Loucy (cell line): ENCODE measurements at regions not wholly inside any gene's neighbourhood (a gene's known extent, or its start where the extent isn't known, plus 50 kb on each side); places are given as distances from the start of the nearest gene placed in this dataset.

ENCODE experiments used
- H2AFZ ChIP-seq: fragments of 200-600 bp; sonication (generic); 2 replicates; pipeline ENCODE4 v1.6.0; 2016; ENCODE audit warnings: antibody characterized with exemption, mild to moderate bottlenecking, low read length, moderate library complexity
- H3F3A ChIP-seq: fragments of 200-600 bp; 2 replicates; pipeline ENCODE4 v1.6.0; 2016; ENCODE audit warnings: antibody characterized with exemption, low read depth, mild to moderate bottlenecking
- H3K27me3 ChIP-seq: fragments of 200-600 bp; sonication (generic); 2 replicates; pipeline ENCODE4 v1.6.1; 2014; ENCODE audit warnings: low read length, mild to moderate bottlenecking; ENCODE audit not compliant: insufficient read depth, poor library complexity, severe bottlenecking
- H3K36me3 ChIP-seq: fragments of 200-600 bp; sonication (generic); 2 replicates; pipeline ENCODE4 v1.6.1; 2016; ENCODE audit warnings: low read length; ENCODE audit not compliant: insufficient read depth
- H3K4me1 ChIP-seq: fragments of 200-600 bp; sonication (generic); 2 replicates; pipeline ENCODE4 v1.5.1; 2014; ENCODE audit warnings: low read length, mild to moderate bottlenecking; ENCODE audit not compliant: insufficient read depth, poor library complexity, severe bottlenecking
- H3K4me2 ChIP-seq: fragments of 200-600 bp; sonication (generic); 2 replicates; pipeline ENCODE4 v1.6.0; 2014; ENCODE audit warnings: antibody characterized with exemption, low read length, low read depth, mild to moderate bottlenecking; ENCODE audit not compliant: poor library complexity, severe bottlenecking
- H3K4me3 ChIP-seq: fragments of 200-600 bp; sonication (generic); 2 replicates; pipeline ENCODE4 v1.5.1; 2014; ENCODE audit warnings: low read length, mild to moderate bottlenecking, mixed read lengths; ENCODE audit not compliant: poor library complexity, severe bottlenecking
- H3K79me2 ChIP-seq: fragments of 200-600 bp; sonication (generic); 2 replicates; pipeline ENCODE4 v1.6.1; 2014; ENCODE audit warnings: low read length; ENCODE audit not compliant: insufficient read depth
- H3K9ac ChIP-seq: fragments of 200-600 bp; sonication (generic); 2 replicates; pipeline ENCODE4 v1.6.0; 2014; ENCODE audit warnings: mild to moderate bottlenecking, low read depth, low read length, moderate library complexity; ENCODE audit not compliant: poor library complexity, severe bottlenecking
- H3K9me2 ChIP-seq: fragments of 200-600 bp; sonication (generic); replicated peaks from 2 replicates; pipeline ENCODE4 v1.6.1; 2016; ENCODE audit warnings: low read depth, low read length, mixed read lengths
- H3K9me3 ChIP-seq: fragments of 200-600 bp; sonication (generic); 2 replicates; pipeline ENCODE4 v1.6.1; 2014; ENCODE audit warnings: mild to moderate bottlenecking, antibody characterized with exemption, low read length, low read depth; ENCODE audit not compliant: insufficient read depth
- H4K20me1 ChIP-seq: fragments of 200-600 bp; sonication (generic); 2 replicates; pipeline ENCODE4 v1.6.0; 2014; ENCODE audit warnings: antibody characterized with exemption, low read length, mild to moderate bottlenecking; ENCODE audit not compliant: insufficient read depth, poor library complexity, severe bottlenecking
- EZH2phosphoT487 ChIP-seq: fragments of 200-600 bp; IDR thresholded peaks from 2 replicates; pipeline ENCODE4 v1.6.1; 2018; ENCODE audit warnings: antibody characterized with exemption, mild to moderate bottlenecking, moderate library complexity, borderline replicate concordance
- TF ChIP-seq, protein P1 (sequence below): fragments of 200-600 bp; sonication (generic); conservative IDR thresholded peaks from 2 replicates; pipeline ENCODE4 v1.5.1; 2014; ENCODE audit warnings: mild to moderate bottlenecking, antibody characterized with exemption, low read length

DNA sequence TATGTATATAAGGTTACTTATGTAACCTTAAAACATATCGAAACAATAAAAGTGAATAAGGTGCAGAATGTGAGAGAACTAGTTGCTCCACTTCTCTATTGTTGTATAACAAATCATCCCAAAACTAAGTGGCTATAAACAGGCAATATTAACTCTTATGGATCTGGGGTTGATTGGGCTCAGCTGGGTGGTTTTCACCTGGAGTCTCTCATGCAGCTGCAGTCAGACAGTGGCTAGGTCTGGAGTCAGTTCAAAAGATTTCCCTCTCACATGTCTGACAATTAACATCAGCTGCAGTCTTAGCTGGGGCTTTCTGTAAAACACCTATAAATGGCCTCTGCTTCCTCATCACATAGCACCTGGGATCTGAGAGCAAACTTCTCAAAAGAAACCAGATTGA, 288.4 kb upstream of the SASH1 start:
- Histone ChIP-seq H3K36me3 (no peaks in the 10 kb centered on the region), H3K27me3 (no peaks in the 10 kb centered on the region), H4K20me1 (no peaks in the 10 kb centered on the region), H3K9me2 (no peaks in the 10 kb centered on the region), H3K9me3 (peaks cover 4% of the 10 kb centered on the region; the same call in 1 of the 2 replicates), H3K79me2 (no peaks in the 10 kb centered on the region), H3K4me2 (no peak overlapping the region), H3K9ac (no peak overlapping the region), H3K4me1 (no peaks in the 10 kb centered on the region), H3F3A (no peaks in the 10 kb centered on the region), H3K4me3 (no peak overlapping the region), H2AFZ (peak overlapping the region; percentile 35)
- TF ChIP-seq, protein P1, sequence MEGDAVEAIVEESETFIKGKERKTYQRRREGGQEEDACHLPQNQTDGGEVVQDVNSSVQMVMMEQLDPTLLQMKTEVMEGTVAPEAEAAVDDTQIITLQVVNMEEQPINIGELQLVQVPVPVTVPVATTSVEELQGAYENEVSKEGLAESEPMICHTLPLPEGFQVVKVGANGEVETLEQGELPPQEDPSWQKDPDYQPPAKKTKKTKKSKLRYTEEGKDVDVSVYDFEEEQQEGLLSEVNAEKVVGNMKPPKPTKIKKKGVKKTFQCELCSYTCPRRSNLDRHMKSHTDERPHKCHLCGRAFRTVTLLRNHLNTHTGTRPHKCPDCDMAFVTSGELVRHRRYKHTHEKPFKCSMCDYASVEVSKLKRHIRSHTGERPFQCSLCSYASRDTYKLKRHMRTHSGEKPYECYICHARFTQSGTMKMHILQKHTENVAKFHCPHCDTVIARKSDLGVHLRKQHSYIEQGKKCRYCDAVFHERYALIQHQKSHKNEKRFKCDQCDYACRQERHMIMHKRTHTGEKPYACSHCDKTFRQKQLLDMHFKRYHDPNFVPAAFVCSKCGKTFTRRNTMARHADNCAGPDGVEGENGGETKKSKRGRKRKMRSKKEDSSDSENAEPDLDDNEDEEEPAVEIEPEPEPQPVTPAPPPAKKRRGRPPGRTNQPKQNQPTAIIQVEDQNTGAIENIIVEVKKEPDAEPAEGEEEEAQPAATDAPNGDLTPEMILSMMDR = no peak

DNA sequence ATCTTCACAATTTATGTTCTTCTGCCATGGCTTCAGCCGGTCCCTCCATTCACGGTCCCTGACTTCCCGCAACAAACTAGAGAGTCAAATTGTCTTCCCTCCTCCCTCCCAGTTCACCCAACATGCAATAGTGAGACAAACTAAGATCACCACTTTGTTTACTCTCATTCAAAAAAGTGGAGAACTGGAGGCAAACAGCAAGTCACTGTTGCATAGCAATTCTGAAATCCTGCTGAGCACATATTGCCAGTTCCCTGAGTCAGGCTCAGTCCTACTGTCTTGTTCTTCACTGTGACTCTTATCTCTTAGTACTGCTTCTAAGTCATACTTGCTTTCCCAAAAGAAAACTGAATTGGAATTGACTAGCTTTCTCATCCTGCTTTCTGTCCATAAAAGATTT, 287.2 kb upstream of the SASH1 start:
- Histone ChIP-seq H3K9me2 (no peaks in the 10 kb centered on the region), H3F3A (no peaks in the 10 kb centered on the region), H3K9ac (no peak overlapping the region), H3K4me3 (no peak overlapping the region), H3K4me1 (no peaks in the 10 kb centered on the region), H4K20me1 (no peaks in the 10 kb centered on the region), H3K9me3 (peaks cover 12% of the 10 kb centered on the region; the same call in 1 of the 2 replicates), H3K4me2 (no peak overlapping the region), H2AFZ (no peak overlapping the region), H3K36me3 (no peaks in the 10 kb centered on the region), H3K79me2 (no peaks in the 10 kb centered on the region), H3K27me3 (no peaks in the 10 kb centered on the region)
- no peak for TF ChIP-seq EZH2phosphoT487
- TF ChIP-seq, protein P1 = no peak

DNA sequence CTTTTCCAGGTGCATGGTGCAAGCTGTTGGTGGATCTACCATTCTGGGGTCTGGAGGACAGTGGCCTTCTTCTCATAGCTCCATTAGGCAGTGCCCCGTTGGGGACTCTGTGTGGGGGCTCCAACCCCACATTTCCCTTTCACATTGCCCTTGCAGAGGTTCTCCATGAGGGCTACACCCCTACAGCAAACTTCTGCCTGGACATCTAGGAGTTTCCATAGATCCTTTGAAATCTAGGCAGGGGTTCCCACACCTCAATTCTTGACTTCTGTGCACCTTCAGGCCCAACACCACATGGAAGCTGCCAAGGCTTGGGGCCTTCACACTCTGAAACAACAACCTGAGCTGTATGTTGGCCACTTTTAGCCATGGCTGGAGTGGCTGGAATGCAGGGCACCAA, 282.8 kb upstream of the SASH1 start:
- no peaks in the 10 kb centered on the region for H3F3A ChIP-seq
- no peaks in the 10 kb centered on the region for H3K4me1 ChIP-seq
- TF ChIP-seq, protein P1 = no peak
- no peak for TF ChIP-seq EZH2phosphoT487
- no peaks in the 10 kb centered on the region for H4K20me1 ChIP-seq
- H3K9me2 ChIP-seq = no peaks in the 10 kb centered on the region
- no peak overlapping the region for H2AFZ ChIP-seq
- no peak overlapping the region for H3K4me2 ChIP-seq
- H3K4me3 ChIP-seq = no peak overlapping the region
- no peaks in the 10 kb centered on the region for H3K27me3 ChIP-seq
- no peak overlapping the region for H3K9ac ChIP-seq
- H3K9me3 ChIP-seq = peaks cover 12% of the 10 kb centered on the region; the same call in 1 of the 2 replicates
- no peaks in the 10 kb centered on the region for H3K36me3 ChIP-seq
- H3K79me2 ChIP-seq = no peaks in the 10 kb centered on the region
